OCI-LY3 (cell line): ENCODE measurements at regions not wholly inside any gene's neighbourhood (a gene's known extent, or its start where the extent isn't known, plus 50 kb on each side); places are given as distances from the start of the nearest gene placed in this dataset.

Experiments used
- EZH2phosphoT487 ChIP-seq: fragments of 200-600 bp; shearing (Covaris generic); IDR thresholded peaks from 2 replicates; pipeline ENCODE4 v1.6.1; 2018; ENCODE audit warnings: antibody characterized with exemption, mixed run types, low read depth
- TF ChIP-seq, protein P1 (sequence below): fragments of 200-600, 300-600 bp; sonication (generic); IDR thresholded peaks from 2 replicates; pipeline ENCODE4 v1.5.1; 2014; ENCODE audit warnings: antibody characterized with exemption, low read length, low read depth

DNA sequence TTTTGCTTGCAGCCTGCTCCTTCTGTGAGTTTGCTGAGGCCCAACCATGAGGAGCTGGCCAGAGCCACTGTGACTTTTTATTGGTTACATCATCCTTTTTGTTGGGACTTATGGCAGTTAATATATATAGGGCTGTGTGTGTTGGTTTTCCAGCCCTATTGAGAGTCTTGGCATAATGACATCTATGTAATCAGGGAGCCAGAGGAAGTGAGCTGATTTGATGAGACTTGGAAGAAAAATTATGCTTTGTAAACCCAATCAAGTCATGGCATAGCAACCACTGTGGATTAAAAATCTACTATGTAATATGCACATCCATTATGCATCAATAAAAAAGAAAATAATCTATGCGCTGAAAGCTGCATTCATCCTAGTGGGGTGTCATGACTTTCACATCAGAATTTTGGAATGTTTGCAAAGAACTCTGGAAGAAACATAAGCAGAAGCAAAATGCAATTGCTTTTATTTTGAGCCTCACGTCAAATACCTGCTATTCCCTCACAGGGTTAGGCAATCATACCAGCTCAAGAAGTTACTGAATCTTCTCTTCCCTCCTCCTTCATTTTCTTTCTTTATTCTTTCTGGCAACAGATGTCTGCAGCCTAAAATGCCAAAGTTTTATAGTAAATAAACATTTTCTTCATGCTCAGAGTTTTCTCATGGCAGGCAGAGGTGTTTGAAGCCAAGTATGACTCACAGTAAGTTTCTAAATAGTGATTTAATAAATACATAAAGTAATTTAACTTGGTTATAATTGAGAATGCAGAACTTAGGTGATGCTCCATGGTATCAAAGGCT lies 308.5 kb downstream of the KCNS3 start:
- TF ChIP-seq, protein P1, sequence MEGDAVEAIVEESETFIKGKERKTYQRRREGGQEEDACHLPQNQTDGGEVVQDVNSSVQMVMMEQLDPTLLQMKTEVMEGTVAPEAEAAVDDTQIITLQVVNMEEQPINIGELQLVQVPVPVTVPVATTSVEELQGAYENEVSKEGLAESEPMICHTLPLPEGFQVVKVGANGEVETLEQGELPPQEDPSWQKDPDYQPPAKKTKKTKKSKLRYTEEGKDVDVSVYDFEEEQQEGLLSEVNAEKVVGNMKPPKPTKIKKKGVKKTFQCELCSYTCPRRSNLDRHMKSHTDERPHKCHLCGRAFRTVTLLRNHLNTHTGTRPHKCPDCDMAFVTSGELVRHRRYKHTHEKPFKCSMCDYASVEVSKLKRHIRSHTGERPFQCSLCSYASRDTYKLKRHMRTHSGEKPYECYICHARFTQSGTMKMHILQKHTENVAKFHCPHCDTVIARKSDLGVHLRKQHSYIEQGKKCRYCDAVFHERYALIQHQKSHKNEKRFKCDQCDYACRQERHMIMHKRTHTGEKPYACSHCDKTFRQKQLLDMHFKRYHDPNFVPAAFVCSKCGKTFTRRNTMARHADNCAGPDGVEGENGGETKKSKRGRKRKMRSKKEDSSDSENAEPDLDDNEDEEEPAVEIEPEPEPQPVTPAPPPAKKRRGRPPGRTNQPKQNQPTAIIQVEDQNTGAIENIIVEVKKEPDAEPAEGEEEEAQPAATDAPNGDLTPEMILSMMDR: no peak
- no peak for TF ChIP-seq EZH2phosphoT487
